Fibroblast of mammary gland (primary cell): ENCODE measurements at regions not wholly inside any gene's neighbourhood (a gene's known extent, or its start where the extent isn't known, plus 50 kb on each side); places are given as distances from the start of the nearest gene placed in this dataset.

Experiments
- DNase-seq: peaks from one replicate; pipeline ENCODE4 v3.0.0-alpha.2; 2010; ENCODE audit warnings: low read depth
- H3K4me3 ChIP-seq: 2 replicates; pipeline ENCODE4 v1.5.1; 2011; ENCODE audit warnings: low read depth, mild to moderate bottlenecking, low read length, moderate library complexity; ENCODE audit not compliant: control insufficient read depth
- TF ChIP-seq, protein P1 (sequence below): conservative IDR thresholded peaks from 2 replicates; pipeline ENCODE4 v1.5.1; 2011; ENCODE audit warnings: low read depth, low read length, inconsistent platforms; ENCODE audit not compliant: control insufficient read depth, insufficient read depth

DNA sequence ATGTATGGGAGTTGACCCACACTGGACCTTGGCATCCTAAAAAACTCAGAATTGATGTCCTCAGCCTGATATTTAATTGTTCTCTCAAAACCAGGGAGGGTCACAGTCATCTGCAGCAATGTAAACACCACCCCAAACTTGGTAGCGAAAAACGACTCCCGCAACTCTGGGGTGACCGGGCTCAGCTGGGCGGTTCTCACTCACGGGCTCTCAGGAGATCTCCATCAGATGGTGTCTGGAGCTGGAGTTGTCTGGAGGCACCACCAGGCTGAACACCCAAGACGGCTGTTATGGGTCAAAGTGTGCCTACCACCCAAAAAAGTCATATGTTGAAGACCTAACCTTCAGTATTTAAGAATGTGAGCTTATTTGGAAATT is 50.9 kb upstream of the NXT1 start:
- H3K4me3 ChIP-seq = no peak overlapping the region
- no peak for DNase-seq
- TF ChIP-seq, protein P1, sequence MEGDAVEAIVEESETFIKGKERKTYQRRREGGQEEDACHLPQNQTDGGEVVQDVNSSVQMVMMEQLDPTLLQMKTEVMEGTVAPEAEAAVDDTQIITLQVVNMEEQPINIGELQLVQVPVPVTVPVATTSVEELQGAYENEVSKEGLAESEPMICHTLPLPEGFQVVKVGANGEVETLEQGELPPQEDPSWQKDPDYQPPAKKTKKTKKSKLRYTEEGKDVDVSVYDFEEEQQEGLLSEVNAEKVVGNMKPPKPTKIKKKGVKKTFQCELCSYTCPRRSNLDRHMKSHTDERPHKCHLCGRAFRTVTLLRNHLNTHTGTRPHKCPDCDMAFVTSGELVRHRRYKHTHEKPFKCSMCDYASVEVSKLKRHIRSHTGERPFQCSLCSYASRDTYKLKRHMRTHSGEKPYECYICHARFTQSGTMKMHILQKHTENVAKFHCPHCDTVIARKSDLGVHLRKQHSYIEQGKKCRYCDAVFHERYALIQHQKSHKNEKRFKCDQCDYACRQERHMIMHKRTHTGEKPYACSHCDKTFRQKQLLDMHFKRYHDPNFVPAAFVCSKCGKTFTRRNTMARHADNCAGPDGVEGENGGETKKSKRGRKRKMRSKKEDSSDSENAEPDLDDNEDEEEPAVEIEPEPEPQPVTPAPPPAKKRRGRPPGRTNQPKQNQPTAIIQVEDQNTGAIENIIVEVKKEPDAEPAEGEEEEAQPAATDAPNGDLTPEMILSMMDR = no peak

DNA sequence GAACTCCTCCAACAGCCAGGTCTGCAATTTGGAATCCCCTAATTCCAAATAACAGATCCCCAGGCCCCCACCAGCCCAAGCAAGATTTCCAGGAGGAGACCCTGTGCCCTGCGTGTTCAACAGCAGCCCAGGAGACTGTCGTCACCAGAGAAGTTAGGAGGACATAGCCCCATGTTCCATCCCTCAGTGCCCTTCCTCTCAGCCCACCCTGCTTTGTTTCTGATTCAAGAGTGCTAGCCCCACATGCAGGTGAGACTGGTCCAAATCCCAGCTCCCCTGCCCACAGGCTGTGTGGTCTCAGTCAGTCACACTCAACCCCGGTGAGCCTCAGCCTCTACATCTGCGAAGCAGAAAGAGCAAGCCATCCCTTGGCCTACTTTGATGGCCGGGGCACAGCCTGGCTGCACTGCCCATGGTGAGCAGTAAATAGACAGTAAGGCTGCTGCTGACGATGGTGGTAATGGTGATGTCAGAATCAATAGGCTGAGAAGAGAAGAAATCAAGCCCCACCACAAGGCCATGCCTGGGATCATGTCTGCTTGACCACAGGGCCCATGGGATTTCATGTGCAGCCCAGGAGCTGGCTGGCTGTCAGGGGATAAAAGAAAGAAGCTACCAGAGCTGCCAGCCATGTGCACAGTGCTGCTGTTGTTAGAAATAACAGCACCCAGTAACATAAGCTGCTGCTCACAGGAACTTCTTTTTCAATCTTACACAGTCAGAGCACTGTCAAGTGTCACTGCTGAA is 51.5 kb upstream of the NXT1 start:
- DNase-seq = peak; percentile 53
- H3K4me3 ChIP-seq = no peak overlapping the region
- TF ChIP-seq, protein P1 = no peak

DNA sequence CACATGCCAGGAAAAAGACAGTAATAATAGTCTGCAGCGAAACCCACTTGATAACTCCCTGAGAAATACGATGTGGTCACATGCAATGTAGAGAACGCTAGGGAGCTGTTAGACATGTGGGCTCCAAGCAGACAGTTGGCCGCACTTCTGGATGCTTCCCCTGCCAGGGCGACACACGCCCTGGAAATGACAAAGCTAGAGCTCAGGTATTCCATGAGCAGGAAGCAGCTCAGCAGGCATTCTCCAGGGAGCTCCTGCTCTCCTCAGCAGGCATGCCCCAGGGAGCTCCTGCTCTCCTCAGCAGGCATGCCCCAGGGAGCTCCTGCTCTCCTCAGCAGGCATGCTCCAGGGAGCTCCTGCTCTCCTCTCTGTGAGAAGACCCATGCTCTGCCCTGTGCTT is 52.4 kb upstream of the NXT1 start:
- no peak for DNase-seq
- TF ChIP-seq, protein P1 = no peak
- H3K4me3 ChIP-seq = no peak overlapping the region

DNA sequence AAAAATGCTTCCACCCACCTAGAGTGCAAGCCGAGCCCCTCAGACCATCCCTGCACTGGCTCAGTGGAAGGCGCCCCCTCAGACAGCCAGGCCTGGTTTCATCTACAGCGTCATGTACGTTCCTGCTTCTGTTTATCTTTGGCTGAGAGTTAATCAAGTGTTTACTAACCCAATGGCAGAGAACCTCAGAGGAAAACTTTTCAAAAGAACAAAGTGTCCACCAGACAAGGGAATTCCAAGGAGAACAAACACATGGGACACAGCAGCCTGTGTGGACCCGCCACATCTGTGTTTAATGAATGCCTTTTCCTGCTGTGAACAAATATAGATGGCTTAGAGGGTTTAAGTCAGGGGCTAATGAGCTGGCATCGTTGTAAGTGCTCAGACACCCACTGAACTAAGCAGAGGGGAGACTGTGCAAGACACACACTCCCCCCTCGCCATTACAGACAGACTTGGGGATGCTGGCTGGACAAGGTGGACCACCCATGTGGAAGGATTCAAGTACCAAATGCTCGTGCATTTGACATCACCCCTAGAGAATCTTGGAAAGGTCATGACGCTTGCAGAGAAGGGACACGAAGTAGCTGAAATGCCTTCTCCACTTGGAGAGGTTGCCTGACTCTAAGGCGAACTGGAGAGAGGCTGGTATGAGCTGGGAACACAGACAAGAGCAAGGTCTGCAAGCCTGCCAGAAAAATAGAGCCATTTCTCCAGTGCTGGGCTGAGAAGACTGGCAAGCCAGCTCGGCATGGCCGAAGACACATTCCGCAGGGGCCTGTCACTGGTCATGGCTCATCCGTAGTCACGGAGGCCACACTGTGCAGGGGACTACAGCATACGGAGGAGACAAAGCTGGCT is 53.5 kb upstream of the NXT1 start:
- no peak overlapping the region for H3K4me3 ChIP-seq
- peak; percentile 4 for DNase-seq
- TF ChIP-seq, protein P1 = no peak

DNA sequence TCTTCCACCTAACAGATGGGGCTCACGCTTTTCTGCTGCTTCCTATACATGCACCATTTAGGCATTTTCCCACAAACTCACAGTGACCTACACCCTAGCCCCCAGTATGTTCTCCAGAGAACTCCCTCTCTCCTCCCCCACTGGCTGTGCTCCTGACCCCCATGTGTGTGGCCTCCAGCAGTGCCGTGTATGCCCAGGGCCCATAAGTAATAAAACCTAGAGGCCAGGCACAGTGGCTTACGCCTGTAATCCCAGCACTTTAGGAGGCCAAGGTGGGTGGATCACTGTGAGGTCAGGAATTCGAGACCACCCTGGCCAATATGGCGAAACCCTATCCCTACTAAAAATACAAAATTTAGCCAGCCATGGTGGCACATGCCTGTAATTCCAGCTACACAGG is 54.7 kb upstream of the NXT1 start:
- TF ChIP-seq, protein P1 = no peak
- DNase-seq = no peak
- H3K4me3 ChIP-seq = no peak overlapping the region

DNA sequence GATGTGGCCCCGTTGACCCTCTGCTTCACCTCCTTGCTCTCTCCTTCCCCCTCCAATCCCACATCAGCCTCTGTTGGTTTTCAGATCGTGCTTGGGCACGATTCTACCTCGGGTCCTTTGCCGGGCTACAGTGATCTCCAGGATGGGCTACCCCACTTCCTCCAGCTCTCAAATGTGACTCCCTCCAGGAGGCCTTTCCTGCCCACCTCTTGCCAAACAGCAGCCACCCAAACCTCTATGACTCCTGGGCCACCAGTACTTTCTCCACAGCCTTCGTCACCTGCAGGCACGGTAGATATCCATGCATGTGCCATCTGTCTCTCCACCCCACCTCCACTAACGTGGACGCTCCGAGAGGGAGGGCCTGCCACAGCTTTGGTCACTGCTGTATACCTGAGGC is 55.9 kb upstream of the NXT1 start:
- H3K4me3 ChIP-seq = no peak overlapping the region
- DNase-seq = no peak
- TF ChIP-seq, protein P1 = no peak
